ENCODE measurements at regions not wholly inside any gene's neighbourhood (a gene's known extent, or its start where the extent isn't known, plus 50 kb on each side); places are given as distances from the start of the nearest gene placed in this dataset.

DNA sequence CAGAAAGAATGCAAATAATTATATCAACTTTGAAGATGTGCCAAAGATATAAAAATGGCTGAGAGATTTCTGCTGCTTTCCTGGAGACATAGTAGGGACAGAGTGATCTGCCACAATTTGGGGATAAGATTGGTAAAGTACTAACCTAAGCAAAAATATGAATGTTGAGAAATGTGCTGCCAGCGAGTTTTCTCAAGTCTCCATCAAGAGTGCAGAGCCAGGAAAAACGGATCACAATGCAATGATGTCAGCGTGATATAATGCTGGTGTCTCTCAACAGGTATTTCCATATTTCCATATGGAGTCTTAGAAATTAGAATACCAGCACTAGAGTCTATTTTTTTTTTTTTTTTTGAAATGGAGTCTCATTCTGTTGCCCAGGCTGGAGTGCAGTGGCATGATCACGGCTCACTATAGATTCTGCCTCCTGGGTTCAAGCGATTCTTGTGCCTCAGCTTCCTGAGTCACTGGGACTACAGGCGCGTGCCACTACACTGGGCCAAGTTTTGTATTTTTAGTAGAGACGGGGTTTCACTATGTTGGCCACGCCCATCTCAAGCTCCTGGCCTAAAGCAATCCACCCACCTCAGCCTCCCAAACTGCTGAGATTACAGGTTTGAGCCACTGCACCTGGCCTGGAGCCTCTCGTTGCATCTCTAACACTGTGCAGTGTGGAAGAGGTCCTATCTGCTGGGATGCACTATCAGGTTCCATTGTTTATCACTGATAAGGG, 893.5 kb downstream of the TRIML1 start:
- H3K4me1 ChIP-seq (ENCODE audit: control insufficient read depth, insufficient read depth, low read length) = no peaks in the 10 kb centered on the region
- ChIA-PET CTCF (no interaction called here), POLR2A (no interaction called here)
- TF ChIP-seq, protein P1, sequence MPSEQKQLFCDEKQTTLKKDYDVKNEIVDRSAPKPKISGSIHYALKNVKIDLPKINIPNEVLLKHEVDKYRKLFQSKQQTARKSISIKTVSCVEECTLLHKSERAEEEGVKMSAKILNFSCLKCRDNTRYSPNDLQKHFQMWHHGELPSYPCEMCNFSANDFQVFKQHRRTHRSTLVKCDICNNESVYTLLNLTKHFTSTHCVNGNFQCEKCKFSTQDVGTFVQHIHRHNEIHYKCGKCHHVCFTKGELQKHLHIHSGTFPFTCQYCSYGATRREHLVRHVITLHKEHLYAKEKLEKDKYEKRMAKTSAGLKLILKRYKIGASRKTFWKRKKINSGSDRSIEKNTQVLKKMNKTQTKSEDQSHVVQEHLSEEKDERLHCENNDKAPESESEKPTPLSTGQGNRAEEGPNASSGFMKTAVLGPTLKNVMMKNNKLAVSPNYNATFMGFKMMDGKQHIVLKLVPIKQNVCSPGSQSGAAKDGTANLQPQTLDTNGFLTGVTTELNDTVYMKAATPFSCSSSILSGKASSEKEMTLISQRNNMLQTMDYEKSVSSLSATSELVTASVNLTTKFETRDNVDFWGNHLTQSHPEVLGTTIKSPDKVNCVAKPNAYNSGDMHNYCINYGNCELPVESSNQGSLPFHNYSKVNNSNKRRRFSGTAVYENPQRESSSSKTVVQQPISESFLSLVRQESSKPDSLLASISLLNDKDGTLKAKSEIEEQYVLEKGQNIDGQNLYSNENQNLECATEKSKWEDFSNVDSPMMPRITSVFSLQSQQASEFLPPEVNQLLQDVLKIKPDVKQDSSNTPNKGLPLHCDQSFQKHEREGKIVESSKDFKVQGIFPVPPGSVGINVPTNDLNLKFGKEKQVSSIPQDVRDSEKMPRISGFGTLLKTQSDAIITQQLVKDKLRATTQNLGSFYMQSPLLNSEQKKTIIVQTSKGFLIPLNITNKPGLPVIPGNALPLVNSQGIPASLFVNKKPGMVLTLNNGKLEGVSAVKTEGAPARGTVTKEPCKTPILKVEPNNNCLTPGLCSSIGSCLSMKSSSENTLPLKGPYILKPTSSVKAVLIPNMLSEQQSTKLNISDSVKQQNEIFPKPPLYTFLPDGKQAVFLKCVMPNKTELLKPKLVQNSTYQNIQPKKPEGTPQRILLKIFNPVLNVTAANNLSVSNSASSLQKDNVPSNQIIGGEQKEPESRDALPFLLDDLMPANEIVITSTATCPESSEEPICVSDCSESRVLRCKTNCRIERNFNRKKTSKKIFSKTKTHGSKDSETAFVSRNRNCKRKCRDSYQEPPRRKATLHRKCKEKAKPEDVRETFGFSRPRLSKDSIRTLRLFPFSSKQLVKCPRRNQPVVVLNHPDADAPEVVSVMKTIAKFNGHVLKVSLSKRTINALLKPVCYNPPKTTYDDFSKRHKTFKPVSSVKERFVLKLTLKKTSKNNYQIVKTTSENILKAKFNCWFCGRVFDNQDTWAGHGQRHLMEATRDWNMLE (tag by site-specific recombination; conservative IDR thresholded peaks at IDR 0.05; ENCODE audit: low read depth) = no peak
- H3K27ac ChIP-seq (ENCODE audit: extremely low read depth, low read depth, low read length) = no peak overlapping the region
- H3K9me3 ChIP-seq (ENCODE audit: control insufficient read depth, insufficient read depth, low read depth, low read length) = no peaks in the 10 kb centered on the region
- H3K36me3 ChIP-seq (ENCODE audit: control insufficient read depth in 2 of 2, insufficient read depth in 1 of 2, low read length in 2 of 2) = no peaks in the 10 kb centered on the region
- no peak overlapping the region for H3K4me3 ChIP-seq (ENCODE audit: low read depth, low read length)

DNA sequence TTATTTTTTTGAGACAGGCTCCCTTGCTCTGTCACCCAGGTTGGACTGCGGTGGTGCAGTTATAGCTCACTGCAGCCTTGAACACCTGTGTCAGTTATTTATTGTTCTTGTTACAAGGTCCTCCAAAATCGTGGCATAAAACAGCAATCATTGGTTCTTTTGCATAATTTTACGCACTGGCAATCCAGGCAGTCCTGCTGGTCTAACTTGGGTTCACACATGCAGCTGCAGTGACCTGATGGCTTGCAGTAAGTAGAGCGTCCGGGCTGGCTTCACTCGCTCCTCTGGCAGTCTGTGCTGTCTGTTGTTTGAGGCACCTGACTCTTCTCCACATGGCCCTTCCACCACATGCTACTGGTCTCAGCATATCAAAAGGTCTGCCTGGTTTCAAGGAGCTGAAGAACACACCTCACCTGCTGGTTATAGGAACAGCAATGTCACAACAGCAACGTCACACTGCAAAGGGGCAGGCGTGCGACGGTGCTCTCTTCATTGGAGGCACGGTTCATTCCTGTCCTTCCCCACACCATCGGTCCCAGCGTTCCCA, 894.6 kb downstream of the TRIML1 start:
- Histone ChIP-seq H3K4me1 (ENCODE audit: control insufficient read depth, insufficient read depth, low read length) (no peaks in the 10 kb centered on the region), H3K9me3 (ENCODE audit: control insufficient read depth, insufficient read depth, low read depth, low read length) (no peaks in the 10 kb centered on the region), H3K4me3 (ENCODE audit: low read depth, low read length) (no peak overlapping the region), H3K27ac (ENCODE audit: extremely low read depth, low read depth, low read length) (no peak overlapping the region), H3K36me3 (ENCODE audit: control insufficient read depth in 2 of 2, insufficient read depth in 1 of 2, low read length in 2 of 2) (no peaks in the 10 kb centered on the region)
- ChIA-PET CTCF (no interaction called here), POLR2A (no interaction called here)
- no peak for TF ChIP-seq ZBTB8A (tag by site-specific recombination; IDR thresholded peaks at IDR 0.05)
- TF ChIP-seq ZNF175 (tag by site-specific recombination; IDR thresholded peaks at IDR 0.05) = no peak
- TF ChIP-seq, protein P2, sequence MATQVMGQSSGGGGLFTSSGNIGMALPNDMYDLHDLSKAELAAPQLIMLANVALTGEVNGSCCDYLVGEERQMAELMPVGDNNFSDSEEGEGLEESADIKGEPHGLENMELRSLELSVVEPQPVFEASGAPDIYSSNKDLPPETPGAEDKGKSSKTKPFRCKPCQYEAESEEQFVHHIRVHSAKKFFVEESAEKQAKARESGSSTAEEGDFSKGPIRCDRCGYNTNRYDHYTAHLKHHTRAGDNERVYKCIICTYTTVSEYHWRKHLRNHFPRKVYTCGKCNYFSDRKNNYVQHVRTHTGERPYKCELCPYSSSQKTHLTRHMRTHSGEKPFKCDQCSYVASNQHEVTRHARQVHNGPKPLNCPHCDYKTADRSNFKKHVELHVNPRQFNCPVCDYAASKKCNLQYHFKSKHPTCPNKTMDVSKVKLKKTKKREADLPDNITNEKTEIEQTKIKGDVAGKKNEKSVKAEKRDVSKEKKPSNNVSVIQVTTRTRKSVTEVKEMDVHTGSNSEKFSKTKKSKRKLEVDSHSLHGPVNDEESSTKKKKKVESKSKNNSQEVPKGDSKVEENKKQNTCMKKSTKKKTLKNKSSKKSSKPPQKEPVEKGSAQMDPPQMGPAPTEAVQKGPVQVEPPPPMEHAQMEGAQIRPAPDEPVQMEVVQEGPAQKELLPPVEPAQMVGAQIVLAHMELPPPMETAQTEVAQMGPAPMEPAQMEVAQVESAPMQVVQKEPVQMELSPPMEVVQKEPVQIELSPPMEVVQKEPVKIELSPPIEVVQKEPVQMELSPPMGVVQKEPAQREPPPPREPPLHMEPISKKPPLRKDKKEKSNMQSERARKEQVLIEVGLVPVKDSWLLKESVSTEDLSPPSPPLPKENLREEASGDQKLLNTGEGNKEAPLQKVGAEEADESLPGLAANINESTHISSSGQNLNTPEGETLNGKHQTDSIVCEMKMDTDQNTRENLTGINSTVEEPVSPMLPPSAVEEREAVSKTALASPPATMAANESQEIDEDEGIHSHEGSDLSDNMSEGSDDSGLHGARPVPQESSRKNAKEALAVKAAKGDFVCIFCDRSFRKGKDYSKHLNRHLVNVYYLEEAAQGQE (tag by site-specific recombination; IDR thresholded peaks at IDR 0.05) = no peak

DNA sequence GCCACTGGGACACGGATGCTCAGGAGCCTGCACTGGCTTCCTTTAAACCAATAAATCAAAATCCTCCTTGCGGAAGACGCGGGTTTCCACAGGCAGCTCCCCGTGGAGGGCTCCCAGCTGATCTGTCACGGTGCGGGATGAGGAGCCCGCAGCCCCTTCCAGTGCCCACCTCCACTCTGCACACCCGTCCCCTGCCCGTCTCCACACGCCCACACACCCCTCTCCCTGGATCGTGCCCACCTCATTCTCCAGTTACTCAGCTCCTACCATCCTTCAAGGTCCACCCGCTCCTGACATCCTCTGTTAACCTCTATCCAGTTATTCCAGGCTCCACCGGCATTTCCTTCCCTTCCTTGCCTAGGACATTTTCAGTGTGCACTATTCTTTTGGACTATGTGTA, 895.9 kb downstream of the TRIML1 start:
- Histone ChIP-seq H3K4me3 (ENCODE audit: low read depth, low read length) (no peak overlapping the region), H3K36me3 (ENCODE audit: control insufficient read depth in 2 of 2, insufficient read depth in 1 of 2, low read length in 2 of 2) (no peaks in the 10 kb centered on the region), H3K4me1 (ENCODE audit: control insufficient read depth, insufficient read depth, low read length) (no peaks in the 10 kb centered on the region), H3K9me3 (ENCODE audit: control insufficient read depth, insufficient read depth, low read depth, low read length) (no peaks in the 10 kb centered on the region), H3K27ac (ENCODE audit: extremely low read depth, low read depth, low read length) (no peak overlapping the region)
- CTCF ChIA-PET = no interaction called here
- TF ChIP-seq, protein P3, sequence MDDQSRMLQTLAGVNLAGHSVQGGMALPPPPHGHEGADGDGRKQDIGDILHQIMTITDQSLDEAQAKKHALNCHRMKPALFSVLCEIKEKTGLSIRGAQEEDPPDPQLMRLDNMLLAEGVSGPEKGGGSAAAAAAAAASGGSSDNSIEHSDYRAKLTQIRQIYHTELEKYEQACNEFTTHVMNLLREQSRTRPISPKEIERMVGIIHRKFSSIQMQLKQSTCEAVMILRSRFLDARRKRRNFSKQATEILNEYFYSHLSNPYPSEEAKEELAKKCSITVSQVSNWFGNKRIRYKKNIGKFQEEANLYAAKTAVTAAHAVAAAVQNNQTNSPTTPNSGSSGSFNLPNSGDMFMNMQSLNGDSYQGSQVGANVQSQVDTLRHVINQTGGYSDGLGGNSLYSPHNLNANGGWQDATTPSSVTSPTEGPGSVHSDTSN (CRISPR knock-in tag; IDR thresholded peaks at IDR 0.05) = no peak
- TF ChIP-seq, protein P4, sequence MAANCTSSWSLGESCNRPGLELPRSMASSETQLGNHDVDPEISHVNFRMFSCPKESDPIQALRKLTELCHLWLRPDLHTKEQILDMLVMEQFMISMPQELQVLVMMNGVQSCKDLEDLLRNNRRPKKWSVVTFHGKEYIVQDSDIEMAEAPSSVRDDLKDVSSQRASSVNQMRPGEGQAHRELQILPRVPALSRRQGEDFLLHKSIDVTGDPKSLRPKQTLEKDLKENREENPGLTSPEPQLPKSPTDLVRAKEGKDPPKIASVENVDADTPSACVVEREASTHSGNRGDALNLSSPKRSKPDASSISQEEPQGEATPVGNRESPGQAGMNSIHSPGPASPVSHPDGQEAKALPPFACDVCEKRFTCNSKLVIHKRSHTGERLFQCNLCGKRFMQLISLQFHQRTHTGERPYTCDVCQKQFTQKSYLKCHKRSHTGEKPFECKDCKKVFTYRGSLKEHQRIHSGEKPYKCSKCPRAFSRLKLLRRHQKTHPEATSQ (tag by site-specific recombination; IDR thresholded peaks at IDR 0.05) = no peak
- POLR2A ChIA-PET = no interaction called here
